HCT116 (cell line): ENCODE measurements at regions not wholly inside any gene's neighbourhood (a gene's known extent, or its start where the extent isn't known, plus 50 kb on each side); places are given as distances from the start of the nearest gene placed in this dataset.

Experiments
- ATAC-seq: fragments of 200-7000 bp; cut with Tn5 transposase; 2 replicates; pipeline ENCODE4 v1.9.1; 2020; ENCODE audit warnings: mild to moderate bottlenecking, moderate library complexity
- BruUV-seq: library from RNA; stranded (reverse); fragments of 400-500 nt; replicated peaks from 2 replicates; lab custom pipeline; 2021; lab: Mats Ljungman, UMichigan
- CTCF ChIA-PET: fragments of 300-600 bp; sonication (Branson Sonifier 250); formaldehyde crosslinking; loops from one replicate; lab custom pipeline; 2021; ENCODE audit warnings: antibody characterized with exemption; lab: Charles Lee
- POLR2A ChIA-PET: fragments of 300-600, 350-600 bp; sonication (Branson Sonifier 250); formaldehyde crosslinking; loops from one replicate; lab custom pipeline; 2021; ENCODE audit warnings: antibody characterized with exemption; lab: Charles Lee
- RAD21 ChIA-PET, 2 experiments: fragments of 300-600 bp; sonication (Branson Sonifier 250); formaldehyde crosslinking; loops; one replicate each; lab custom pipeline; 2023; ENCODE audit warnings: low total read pairs in 2 of 2; ENCODE audit not compliant: uncharacterized antibody in 2 of 2, unreplicated experiment in 2 of 2, low non-redundant PET in 1 of 2; lab: Charles Lee
- DNase-seq: peaks from one replicate; pipeline ENCODE4 v3.0.0-alpha.2; 2010; ENCODE audit warnings: low read depth, low spot score
- H2AFZ ChIP-seq: fragments of 200-600 bp; shearing (Covaris generic), sonication (generic); 2 replicates; pipeline ENCODE4 v1.6.1; 2017; ENCODE audit warnings: low read depth, mixed run types, mixed read lengths, antibody characterized with exemption, low read length; ENCODE audit not compliant: poor library complexity, severe bottlenecking
- H3K27ac ChIP-seq: 2 replicates; pipeline ENCODE4 v1.5.1; 2012; ENCODE audit warnings: low read depth, low read length
- H3K27me3 ChIP-seq: fragments of 200-600 bp; sonication (generic); 2 replicates; pipeline ENCODE4 v1.6.1; 2016; ENCODE audit warnings: mixed run types, low read length, mixed read lengths; ENCODE audit not compliant: insufficient read depth
- H3K36me3 ChIP-seq, 2 experiments: fragments of 200-500 bp in 1 of 2; fragments of 200-600 bp in 1 of 2; sonication (Bioruptor generic) in 1 of 2; sonication (generic) in 1 of 2; 2 replicates each; pipeline versions ENCODE4 v1.5.1 to v1.6.1; 2014 to 2016; ENCODE audit warnings: low read length in 2 of 2, inconsistent platforms in 1 of 2, mixed read lengths in 1 of 2, mixed run types in 1 of 2; ENCODE audit not compliant: insufficient read depth in 2 of 2, control insufficient read depth in 1 of 2
- H3K4me1 ChIP-seq, 2 experiments: fragments of 200-600 bp in 1 of 2; sonication (generic) in 1 of 2; 2 replicates each; pipeline versions ENCODE4 v1.5.1 to v1.6.1; 2012 to 2017; ENCODE audit warnings: low read length in 2 of 2, inconsistent platforms in 1 of 2, mild to moderate bottlenecking in 1 of 2, mixed read lengths in 1 of 2, mixed run types in 1 of 2, moderate library complexity in 1 of 2; ENCODE audit not compliant: insufficient read depth in 2 of 2, control insufficient read depth in 1 of 2
- H3K4me2 ChIP-seq: fragments of 200-600 bp; sonication (generic); 2 replicates; pipeline ENCODE4 v1.6.1; 2017; ENCODE audit warnings: mixed run types, low read length, mixed read lengths
- H3K4me3 ChIP-seq, 2 experiments: fragments of 200-600 bp in 1 of 2; sonication (generic) in 1 of 2; replicated peaks in 1 of 2; 2 replicates each; pipeline ENCODE4 v1.5.1; 2011 to 2016; ENCODE audit warnings: low read length in 2 of 2, control low read depth in 1 of 2, low read depth in 1 of 2, mild to moderate bottlenecking in 1 of 2, mixed read lengths in 1 of 2, mixed run types in 1 of 2
- H3K79me2 ChIP-seq: fragments of 200-600 bp; sonication (generic); 2 replicates; pipeline ENCODE4 v1.6.1; 2017; ENCODE audit warnings: mild to moderate bottlenecking, mixed run types, low read length, moderate library complexity, mixed read lengths; ENCODE audit not compliant: insufficient read depth
- H3K9ac ChIP-seq: fragments of 200-600 bp; sonication (generic); 2 replicates; pipeline ENCODE4 v1.6.1; 2016; ENCODE audit warnings: low read length, mixed read lengths
- H3K9me2 ChIP-seq: fragments of 200-600 bp; sonication (generic), shearing (Covaris generic); 2 replicates; pipeline ENCODE4 v1.6.1; 2017; ENCODE audit warnings: mixed run types, mild to moderate bottlenecking, moderate library complexity; ENCODE audit not compliant: insufficient read depth
- H3K9me3 ChIP-seq, 2 experiments: fragments of 200-500 bp in 1 of 2; fragments of 200-600 bp in 1 of 2; sonication (Bioruptor generic) in 1 of 2; sonication (generic) in 1 of 2; 2 replicates each; pipeline ENCODE4 v1.6.1; 2014 to 2017; ENCODE audit warnings: low read length in 2 of 2, mixed read lengths in 2 of 2, inconsistent platforms in 1 of 2, low read depth in 1 of 2, mild to moderate bottlenecking in 1 of 2, mixed run types in 1 of 2, moderate library complexity in 1 of 2; ENCODE audit not compliant: control insufficient read depth in 1 of 2, insufficient read depth in 1 of 2
- H4K20me1 ChIP-seq: fragments of 200-600 bp; sonication (generic), shearing (Covaris generic); 2 replicates; pipeline ENCODE4 v1.6.1; 2017; ENCODE audit warnings: mixed run types, mild to moderate bottlenecking, moderate library complexity; ENCODE audit not compliant: insufficient read depth
- CBX3 ChIP-seq: IDR thresholded peaks from 2 replicates; pipeline ENCODE4 v1.6.1; 2012; ENCODE audit warnings: low read depth
- CEBPB ChIP-seq: IDR thresholded peaks from 2 replicates; pipeline ENCODE4 v1.6.1; 2012; ENCODE audit warnings: low read depth
- ELF1 ChIP-seq: IDR thresholded peaks from 2 replicates; pipeline ENCODE4 v1.6.1; 2012; ENCODE audit warnings: low read depth, borderline replicate concordance
- FOSL1 ChIP-seq: IDR thresholded peaks from 2 replicates; pipeline ENCODE4 v1.6.1; 2012; ENCODE audit warnings: low read depth
- JUND ChIP-seq: IDR thresholded peaks from 2 replicates; pipeline ENCODE4 v1.6.1; 2012
- RAD21 ChIP-seq: IDR thresholded peaks from 2 replicates; pipeline ENCODE4 v1.6.1; 2012; ENCODE audit warnings: low read depth, mild to moderate bottlenecking
- SIN3A ChIP-seq: IDR thresholded peaks from 2 replicates; pipeline ENCODE4 v1.6.1; 2012; ENCODE audit warnings: low read depth
- SP1 ChIP-seq: IDR thresholded peaks from 2 replicates; pipeline ENCODE4 v1.6.1; 2012; ENCODE audit warnings: low read depth
- YY1 ChIP-seq: IDR thresholded peaks from 2 replicates; pipeline ENCODE4 v1.6.1; 2011; ENCODE audit warnings: low read length, low read depth, moderate library complexity, mild to moderate bottlenecking; ENCODE audit not compliant: insufficient replicate concordance; ENCODE audit errors: extremely low read depth
- intact Hi-C: fragments of 100-400 bp; cut with micrococcal nuclease; formaldehyde crosslinking; loops from 2 replicates; pipeline ENCODE4 v1.10.0; 2022
- TF ChIP-seq, protein P1 (sequence below): IDR thresholded peaks from 2 replicates; pipeline ENCODE4 v1.6.1; 2012
- TF ChIP-seq, protein P2 (sequence below): IDR thresholded peaks from 2 replicates; pipeline ENCODE4 v1.6.1; 2012; ENCODE audit warnings: low read depth
- TF ChIP-seq, protein P3 (sequence below), 3 experiments: fragments of 200-600 bp in 1 of 3; sonication (generic) in 1 of 3; IDR thresholded peaks in 2 of 3; conservative IDR thresholded peaks in 1 of 3; 2 replicates each; pipeline ENCODE4 v1.5.1; 2012 to 2017; ENCODE audit warnings: low read depth in 2 of 3, low read length in 2 of 3, antibody characterized with exemption in 1 of 3, borderline replicate concordance in 1 of 3, control low read depth in 1 of 3, mild to moderate bottlenecking in 1 of 3, mixed read lengths in 1 of 3, mixed run types in 1 of 3, moderate library complexity in 1 of 3; ENCODE audit not compliant: insufficient read depth in 1 of 3

DNA sequence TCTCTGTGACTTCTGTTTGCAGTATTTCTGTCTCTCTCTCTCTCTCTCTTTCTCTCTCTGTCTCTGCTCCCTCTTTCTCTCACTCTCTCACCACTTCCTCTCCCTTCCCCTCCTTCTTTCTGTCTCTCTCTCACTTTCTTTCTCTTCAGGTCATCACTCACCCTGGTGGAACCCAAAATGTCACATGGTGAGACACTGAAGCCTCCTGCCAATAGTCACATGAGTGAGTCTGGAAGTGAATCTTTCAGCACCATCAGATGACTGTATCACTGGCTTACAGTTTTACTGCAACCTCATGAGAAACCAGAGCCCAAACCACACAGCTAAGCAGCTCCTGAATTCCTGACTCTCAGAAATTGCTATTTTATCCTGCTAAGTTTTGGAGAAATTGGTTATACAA, 414.6 kb downstream of the CAAP1 start:
- Histone ChIP-seq H4K20me1 (no peaks in the 10 kb centered on the region), H2AFZ (no peak overlapping the region), H3K9ac (no peak overlapping the region), H3K9me3 (0 out of 4 replicates have a peak, but pooled peaks cover 0 to 12% of the 10 kb centered on the region in 2 experiments), H3K36me3 (no peaks in the 10 kb centered on the region), H3K27ac (no peak overlapping the region), H3K79me2 (no peaks in the 10 kb centered on the region), H3K4me1 (no peaks in the 10 kb centered on the region), H3K4me3 (no peak overlapping the region), H3K27me3 (no peaks in the 10 kb centered on the region), H3K9me2 (no peaks in the 10 kb centered on the region), H3K4me2 (no peak overlapping the region)
- intact Hi-C loops, result no loop called here
- RAD21 ChIA-PET, result no interaction called here
- POLR2A ChIA-PET, result no interaction called here
- TF ChIP-seq CEBPB (no peak), ELF1 (no peak), SP1 (no peak), YY1 (no peak), CBX3 (no peak), RAD21 (no peak), FOSL1 (no peak), JUND (no peak), SIN3A (no peak)
- TF ChIP-seq, protein P1, sequence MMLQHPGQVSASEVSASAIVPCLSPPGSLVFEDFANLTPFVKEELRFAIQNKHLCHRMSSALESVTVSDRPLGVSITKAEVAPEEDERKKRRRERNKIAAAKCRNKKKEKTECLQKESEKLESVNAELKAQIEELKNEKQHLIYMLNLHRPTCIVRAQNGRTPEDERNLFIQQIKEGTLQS, result no peak
- TF ChIP-seq, protein P2, sequence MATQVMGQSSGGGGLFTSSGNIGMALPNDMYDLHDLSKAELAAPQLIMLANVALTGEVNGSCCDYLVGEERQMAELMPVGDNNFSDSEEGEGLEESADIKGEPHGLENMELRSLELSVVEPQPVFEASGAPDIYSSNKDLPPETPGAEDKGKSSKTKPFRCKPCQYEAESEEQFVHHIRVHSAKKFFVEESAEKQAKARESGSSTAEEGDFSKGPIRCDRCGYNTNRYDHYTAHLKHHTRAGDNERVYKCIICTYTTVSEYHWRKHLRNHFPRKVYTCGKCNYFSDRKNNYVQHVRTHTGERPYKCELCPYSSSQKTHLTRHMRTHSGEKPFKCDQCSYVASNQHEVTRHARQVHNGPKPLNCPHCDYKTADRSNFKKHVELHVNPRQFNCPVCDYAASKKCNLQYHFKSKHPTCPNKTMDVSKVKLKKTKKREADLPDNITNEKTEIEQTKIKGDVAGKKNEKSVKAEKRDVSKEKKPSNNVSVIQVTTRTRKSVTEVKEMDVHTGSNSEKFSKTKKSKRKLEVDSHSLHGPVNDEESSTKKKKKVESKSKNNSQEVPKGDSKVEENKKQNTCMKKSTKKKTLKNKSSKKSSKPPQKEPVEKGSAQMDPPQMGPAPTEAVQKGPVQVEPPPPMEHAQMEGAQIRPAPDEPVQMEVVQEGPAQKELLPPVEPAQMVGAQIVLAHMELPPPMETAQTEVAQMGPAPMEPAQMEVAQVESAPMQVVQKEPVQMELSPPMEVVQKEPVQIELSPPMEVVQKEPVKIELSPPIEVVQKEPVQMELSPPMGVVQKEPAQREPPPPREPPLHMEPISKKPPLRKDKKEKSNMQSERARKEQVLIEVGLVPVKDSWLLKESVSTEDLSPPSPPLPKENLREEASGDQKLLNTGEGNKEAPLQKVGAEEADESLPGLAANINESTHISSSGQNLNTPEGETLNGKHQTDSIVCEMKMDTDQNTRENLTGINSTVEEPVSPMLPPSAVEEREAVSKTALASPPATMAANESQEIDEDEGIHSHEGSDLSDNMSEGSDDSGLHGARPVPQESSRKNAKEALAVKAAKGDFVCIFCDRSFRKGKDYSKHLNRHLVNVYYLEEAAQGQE, result no peak
- TF ChIP-seq, protein P3, sequence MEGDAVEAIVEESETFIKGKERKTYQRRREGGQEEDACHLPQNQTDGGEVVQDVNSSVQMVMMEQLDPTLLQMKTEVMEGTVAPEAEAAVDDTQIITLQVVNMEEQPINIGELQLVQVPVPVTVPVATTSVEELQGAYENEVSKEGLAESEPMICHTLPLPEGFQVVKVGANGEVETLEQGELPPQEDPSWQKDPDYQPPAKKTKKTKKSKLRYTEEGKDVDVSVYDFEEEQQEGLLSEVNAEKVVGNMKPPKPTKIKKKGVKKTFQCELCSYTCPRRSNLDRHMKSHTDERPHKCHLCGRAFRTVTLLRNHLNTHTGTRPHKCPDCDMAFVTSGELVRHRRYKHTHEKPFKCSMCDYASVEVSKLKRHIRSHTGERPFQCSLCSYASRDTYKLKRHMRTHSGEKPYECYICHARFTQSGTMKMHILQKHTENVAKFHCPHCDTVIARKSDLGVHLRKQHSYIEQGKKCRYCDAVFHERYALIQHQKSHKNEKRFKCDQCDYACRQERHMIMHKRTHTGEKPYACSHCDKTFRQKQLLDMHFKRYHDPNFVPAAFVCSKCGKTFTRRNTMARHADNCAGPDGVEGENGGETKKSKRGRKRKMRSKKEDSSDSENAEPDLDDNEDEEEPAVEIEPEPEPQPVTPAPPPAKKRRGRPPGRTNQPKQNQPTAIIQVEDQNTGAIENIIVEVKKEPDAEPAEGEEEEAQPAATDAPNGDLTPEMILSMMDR (IDR thresholded peaks at IDR 0.05 in 2 of 3, conservative IDR thresholded peaks at IDR 0.05 in 1 of 3; ENCODE audit: borderline replicate concordance in 1 of 3, insufficient read depth in 1 of 3, low read depth in 2 of 3, low read length in 2 of 3), result no peak
- BruUV-seq, result no TSS peak
- CTCF ChIA-PET, result no interaction called here
- DNase-seq, result no peak
- ATAC-seq, result no peak
